ENCODE measurements at regions not wholly inside any gene's neighbourhood (a gene's known extent, or its start where the extent isn't known, plus 50 kb on each side); places are given as distances from the start of the nearest gene placed in this dataset.

DNA sequence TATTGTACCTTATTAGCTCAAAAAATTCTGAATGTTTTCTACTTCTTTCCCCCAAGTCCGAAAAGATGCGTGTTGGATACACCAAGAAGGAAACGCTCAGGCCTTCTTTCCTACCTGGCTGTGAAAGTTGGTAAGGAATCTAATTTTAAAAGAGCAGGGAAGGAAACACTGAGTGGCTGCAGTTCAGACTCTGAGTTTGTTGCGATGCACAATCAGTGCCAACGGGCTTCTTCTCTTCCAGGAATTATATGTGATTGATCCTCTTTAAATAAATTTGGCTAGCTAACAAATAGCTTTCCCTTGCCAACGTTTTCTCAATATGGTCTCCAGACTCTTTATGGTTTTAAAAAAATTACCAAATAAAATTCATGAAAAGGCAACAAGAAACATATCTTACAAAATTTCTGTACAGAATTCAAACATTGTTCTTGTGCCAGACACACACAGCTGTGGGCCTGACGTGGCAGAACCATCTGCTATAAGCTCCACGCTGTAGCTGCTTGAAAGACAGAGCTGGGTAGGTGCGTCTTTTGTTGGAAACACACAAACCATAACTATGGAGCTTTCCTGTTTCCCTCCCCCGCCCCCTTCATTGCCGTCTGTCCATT, 493.1 kb downstream of the ZNF608 start:
- H3K27ac Mint-ChIP-seq (ENCODE audit: unreplicated experiment): no peak overlapping the region
- TF ChIP-seq CTCF (IDR thresholded peaks at IDR 0.05; ENCODE audit: unreplicated experiment): no peak
- CTCF ChIA-PET: interaction anchor here (0.6 to 0.9 kb wide), 2 partner anchors 13 to 25 kb away, joined by 3 to 4 read pairs; no protein-coding TSS in a partner anchor
- no peaks in the 10 kb centered on the region for H3K4me1 Mint-ChIP-seq (ENCODE audit: low read depth, unreplicated experiment)
- H3K9me3 Mint-ChIP-seq (ENCODE audit: low read depth, unreplicated experiment): peaks cover 10% of the 10 kb centered on the region
- no peak overlapping the region for H3K4me3 Mint-ChIP-seq (ENCODE audit: low read depth, unreplicated experiment)
- H3K36me3 Mint-ChIP-seq (ENCODE audit: insufficient read depth, unreplicated experiment): no peaks in the 10 kb centered on the region
- no peaks in the 10 kb centered on the region for H3K27me3 Mint-ChIP-seq (ENCODE audit: unreplicated experiment)
- intact Hi-C loops (cut with micrococcal nuclease; ENCODE audit: unreplicated experiment): no loop called here
- no TSS peak for BruUV-seq (replicated peaks)
- DNase-seq: no peak

DNA sequence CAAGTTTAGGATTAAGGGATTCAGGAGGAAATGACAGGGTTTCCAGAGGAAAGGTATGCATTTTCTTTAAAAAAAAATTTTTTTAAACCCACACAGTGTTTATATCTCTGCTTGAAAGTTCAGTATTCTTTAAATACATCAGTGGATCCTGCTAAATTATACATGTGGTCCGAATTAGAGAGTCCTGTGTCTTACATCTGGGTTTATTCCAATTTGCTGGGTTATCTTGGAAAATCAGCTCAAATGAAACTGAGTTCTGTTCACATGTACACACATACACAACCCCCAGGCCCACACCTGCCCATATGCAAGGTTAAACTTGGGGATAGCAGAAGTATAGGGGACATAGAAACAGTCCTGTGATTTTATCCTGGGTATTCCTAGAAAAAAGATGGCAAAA, 493.7 kb downstream of the ZNF608 start:
- Mint-ChIP-seq H3K4me3 (ENCODE audit: low read depth, unreplicated experiment) (no peak overlapping the region), H3K9me3 (ENCODE audit: low read depth, unreplicated experiment) (peaks cover 7% of the 10 kb centered on the region), H3K27me3 (ENCODE audit: unreplicated experiment) (no peaks in the 10 kb centered on the region), H3K27ac (ENCODE audit: unreplicated experiment) (no peak overlapping the region), H3K36me3 (ENCODE audit: insufficient read depth, unreplicated experiment) (no peaks in the 10 kb centered on the region), H3K4me1 (ENCODE audit: low read depth, unreplicated experiment) (no peaks in the 10 kb centered on the region)
- no peak for TF ChIP-seq CTCF (IDR thresholded peaks at IDR 0.05; ENCODE audit: unreplicated experiment)
- CTCF ChIA-PET: no interaction called here
- BruUV-seq (replicated peaks): no TSS peak
- intact Hi-C loops (cut with micrococcal nuclease; ENCODE audit: unreplicated experiment): no loop called here
- DNase-seq: no peak

GRCh38 chr5:124252191-124252638, 494.2 kb downstream of the ZNF608 start:
- Mint-ChIP-seq H3K4me1 (ENCODE audit: low read depth, unreplicated experiment) (no peaks in the 10 kb centered on the region), H3K27ac (ENCODE audit: unreplicated experiment) (no peak overlapping the region), H3K36me3 (ENCODE audit: insufficient read depth, unreplicated experiment) (no peaks in the 10 kb centered on the region), H3K27me3 (ENCODE audit: unreplicated experiment) (no peaks in the 10 kb centered on the region), H3K9me3 (ENCODE audit: low read depth, unreplicated experiment) (peaks cover 7% of the 10 kb centered on the region), H3K4me3 (ENCODE audit: low read depth, unreplicated experiment) (no peak overlapping the region)
- no TSS peak for BruUV-seq (replicated peaks)
- DNase-seq: no peak
- no peak for TF ChIP-seq CTCF (IDR thresholded peaks at IDR 0.05; ENCODE audit: unreplicated experiment)
- CTCF ChIA-PET: no interaction called here
- intact Hi-C loops (cut with micrococcal nuclease; ENCODE audit: unreplicated experiment): no loop called here

DNA sequence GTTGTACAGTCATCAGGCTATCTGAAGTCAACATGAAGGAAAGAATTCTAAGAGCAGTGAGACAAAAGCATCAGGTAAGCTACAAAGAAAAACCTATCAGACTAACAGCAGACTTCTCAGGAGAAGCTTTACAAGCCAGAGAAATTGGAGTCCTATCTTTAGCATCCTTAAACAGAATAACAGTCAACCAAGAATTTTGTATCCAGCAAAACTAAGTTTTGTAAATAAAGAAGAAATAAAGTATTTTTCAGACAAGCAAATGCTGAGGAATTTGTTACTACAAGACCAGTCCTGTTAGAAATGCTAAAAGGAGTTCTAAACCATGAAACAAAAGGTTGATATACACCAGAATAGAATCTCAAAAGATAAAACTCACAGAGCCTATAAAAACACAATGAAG, 501.2 kb downstream of the ZNF608 start:
- H3K27ac Mint-ChIP-seq (ENCODE audit: unreplicated experiment): no peak overlapping the region

More for the DNA sequence above, 501.2 kb downstream of the ZNF608 start:
- Mint-ChIP-seq H3K4me1 (ENCODE audit: low read depth, unreplicated experiment) (no peaks in the 10 kb centered on the region), H3K4me3 (ENCODE audit: low read depth, unreplicated experiment) (no peak overlapping the region), H3K36me3 (ENCODE audit: insufficient read depth, unreplicated experiment) (no peaks in the 10 kb centered on the region), H3K9me3 (ENCODE audit: low read depth, unreplicated experiment) (peaks cover 11% of the 10 kb centered on the region), H3K27me3 (ENCODE audit: unreplicated experiment) (no peaks in the 10 kb centered on the region)
- TF ChIP-seq CTCF (IDR thresholded peaks at IDR 0.05; ENCODE audit: unreplicated experiment): no peak
- CTCF ChIA-PET: no interaction called here
- BruUV-seq (replicated peaks): no TSS peak
- intact Hi-C loops (cut with micrococcal nuclease; ENCODE audit: unreplicated experiment): no loop called here
- no peak for DNase-seq
